ENCODE measurements at regions not wholly inside any gene's neighbourhood (a gene's known extent, or its start where the extent isn't known, plus 50 kb on each side); places are given as distances from the start of the nearest gene placed in this dataset.

DNA sequence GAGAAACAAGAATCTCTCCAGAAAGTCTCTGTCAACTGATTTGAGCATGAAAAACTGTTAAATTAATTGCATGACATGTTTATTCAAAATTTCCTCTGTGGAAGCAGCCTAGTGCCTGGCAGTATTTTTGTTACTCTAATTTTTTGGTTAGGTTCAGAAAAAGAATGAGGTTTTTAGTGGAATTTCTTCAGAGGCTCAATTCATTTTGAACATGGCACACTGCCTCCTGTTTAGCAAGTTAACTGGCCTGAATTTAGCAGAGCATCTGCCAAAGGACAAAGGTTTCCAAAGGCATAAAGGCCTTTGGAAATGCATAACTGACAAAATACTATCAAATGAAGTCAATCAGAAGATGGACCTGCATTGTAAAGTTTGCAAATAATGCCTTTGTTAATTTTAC, 1326.5 kb downstream of the PLA2G4A start:
- TF ChIP-seq POLR2AphosphoS5 (IDR thresholded peaks at IDR 0.05) (no peak), EZH2 (IDR thresholded peaks at IDR 0.05; ENCODE audit: borderline replicate concordance, insufficient read depth, low read length, poor library complexity, severe bottlenecking) (no peak), SMC3 (conservative IDR thresholded peaks at IDR 0.05; ENCODE audit: poor library complexity) (no peak), MXI1 (conservative IDR thresholded peaks at IDR 0.05; ENCODE audit: poor library complexity, severe bottlenecking) (no peak), TAF1 (IDR thresholded peaks at IDR 0.05; ENCODE audit: low read depth) (no peak)
- TF ChIP-seq, protein P1, sequence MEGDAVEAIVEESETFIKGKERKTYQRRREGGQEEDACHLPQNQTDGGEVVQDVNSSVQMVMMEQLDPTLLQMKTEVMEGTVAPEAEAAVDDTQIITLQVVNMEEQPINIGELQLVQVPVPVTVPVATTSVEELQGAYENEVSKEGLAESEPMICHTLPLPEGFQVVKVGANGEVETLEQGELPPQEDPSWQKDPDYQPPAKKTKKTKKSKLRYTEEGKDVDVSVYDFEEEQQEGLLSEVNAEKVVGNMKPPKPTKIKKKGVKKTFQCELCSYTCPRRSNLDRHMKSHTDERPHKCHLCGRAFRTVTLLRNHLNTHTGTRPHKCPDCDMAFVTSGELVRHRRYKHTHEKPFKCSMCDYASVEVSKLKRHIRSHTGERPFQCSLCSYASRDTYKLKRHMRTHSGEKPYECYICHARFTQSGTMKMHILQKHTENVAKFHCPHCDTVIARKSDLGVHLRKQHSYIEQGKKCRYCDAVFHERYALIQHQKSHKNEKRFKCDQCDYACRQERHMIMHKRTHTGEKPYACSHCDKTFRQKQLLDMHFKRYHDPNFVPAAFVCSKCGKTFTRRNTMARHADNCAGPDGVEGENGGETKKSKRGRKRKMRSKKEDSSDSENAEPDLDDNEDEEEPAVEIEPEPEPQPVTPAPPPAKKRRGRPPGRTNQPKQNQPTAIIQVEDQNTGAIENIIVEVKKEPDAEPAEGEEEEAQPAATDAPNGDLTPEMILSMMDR (IDR thresholded peaks at IDR 0.05; ENCODE audit: poor library complexity, severe bottlenecking), result no peak
